ENCODE measurements at regions not wholly inside any gene's neighbourhood (a gene's known extent, or its start where the extent isn't known, plus 50 kb on each side); places are given as distances from the start of the nearest gene placed in this dataset.

GRCh38 chr7:115271332-115272235 lies 349.7 kb downstream of the MDFIC start:
- DNase-seq, result no peak
- intact Hi-C loops (cut with micrococcal nuclease; ENCODE audit: unreplicated experiment), result no loop called here
- TF ChIP-seq, protein P1, sequence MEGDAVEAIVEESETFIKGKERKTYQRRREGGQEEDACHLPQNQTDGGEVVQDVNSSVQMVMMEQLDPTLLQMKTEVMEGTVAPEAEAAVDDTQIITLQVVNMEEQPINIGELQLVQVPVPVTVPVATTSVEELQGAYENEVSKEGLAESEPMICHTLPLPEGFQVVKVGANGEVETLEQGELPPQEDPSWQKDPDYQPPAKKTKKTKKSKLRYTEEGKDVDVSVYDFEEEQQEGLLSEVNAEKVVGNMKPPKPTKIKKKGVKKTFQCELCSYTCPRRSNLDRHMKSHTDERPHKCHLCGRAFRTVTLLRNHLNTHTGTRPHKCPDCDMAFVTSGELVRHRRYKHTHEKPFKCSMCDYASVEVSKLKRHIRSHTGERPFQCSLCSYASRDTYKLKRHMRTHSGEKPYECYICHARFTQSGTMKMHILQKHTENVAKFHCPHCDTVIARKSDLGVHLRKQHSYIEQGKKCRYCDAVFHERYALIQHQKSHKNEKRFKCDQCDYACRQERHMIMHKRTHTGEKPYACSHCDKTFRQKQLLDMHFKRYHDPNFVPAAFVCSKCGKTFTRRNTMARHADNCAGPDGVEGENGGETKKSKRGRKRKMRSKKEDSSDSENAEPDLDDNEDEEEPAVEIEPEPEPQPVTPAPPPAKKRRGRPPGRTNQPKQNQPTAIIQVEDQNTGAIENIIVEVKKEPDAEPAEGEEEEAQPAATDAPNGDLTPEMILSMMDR (conservative IDR thresholded peaks at IDR 0.05), result no peak
- TF ChIP-seq EZH2 (IDR thresholded peaks at IDR 0.05; ENCODE audit: low read depth), result no peak
- H3K27ac ChIP-seq, result no peak overlapping the region
- H3K4me2 ChIP-seq, result no peak overlapping the region
- H3K4me1 ChIP-seq (replicated peaks; ENCODE audit: insufficient read depth), result no peaks in the 10 kb centered on the region
- no peak overlapping the region for H3K4me3 ChIP-seq
- BruUV-seq (replicated peaks), result no TSS peak
- H3K9me3 ChIP-seq (ENCODE audit: insufficient read depth, low read depth), result no peaks in the 10 kb centered on the region
- H2AFZ ChIP-seq, result no peak overlapping the region
- no peaks in the 10 kb centered on the region for H3K27me3 ChIP-seq (ENCODE audit: insufficient read depth, low read depth)
- H4K20me1 ChIP-seq (ENCODE audit: insufficient read depth), result no peaks in the 10 kb centered on the region; the same call in 1 of the 2 replicates
- no peaks in the 10 kb centered on the region for H3F3A ChIP-seq (ENCODE audit: insufficient read depth, low read depth)
- no peaks in the 10 kb centered on the region for H3K36me3 ChIP-seq (ENCODE audit: low read depth)
- ChIA-PET CTCF (no interaction called here), POLR2A (ENCODE audit: unreplicated experiment) (no interaction called here)
- no peaks in the 10 kb centered on the region; the same call in 1 of the 2 replicates for H3K9me2 ChIP-seq (ENCODE audit: insufficient read depth)
- H3K79me2 ChIP-seq (ENCODE audit: low read depth), result no peaks in the 10 kb centered on the region

GRCh38 chr7:115269486-115269885 lies 347.6 kb downstream of the MDFIC start:
- BruUV-seq (replicated peaks), result no TSS peak
- Histone ChIP-seq H3K4me1 (replicated peaks; ENCODE audit: insufficient read depth) (no peaks in the 10 kb centered on the region), H3K9me3 (ENCODE audit: insufficient read depth, low read depth) (0 out of 2 replicates have a peak, but pooled peaks cover 2% of the 10 kb centered on the region), H3K4me3 (no peak overlapping the region), H3K4me2 (no peak overlapping the region), H2AFZ (no peak overlapping the region), H3K27me3 (ENCODE audit: insufficient read depth, low read depth) (no peaks in the 10 kb centered on the region), H3K27ac (no peak overlapping the region), H3K9me2 (ENCODE audit: insufficient read depth) (no peaks in the 10 kb centered on the region; the same call in 1 of the 2 replicates), H3F3A (ENCODE audit: insufficient read depth, low read depth) (no peaks in the 10 kb centered on the region), H3K79me2 (ENCODE audit: low read depth) (no peaks in the 10 kb centered on the region), H4K20me1 (ENCODE audit: insufficient read depth) (no peaks in the 10 kb centered on the region; the same call in 1 of the 2 replicates), H3K36me3 (ENCODE audit: low read depth) (no peaks in the 10 kb centered on the region)
- ChIA-PET POLR2A (ENCODE audit: unreplicated experiment) (interaction anchor here (0.6 kb wide), 1 partner anchor 12 kb away, joined by 6 read pairs; no protein-coding TSS in a partner anchor), CTCF (no interaction called here)
- TF ChIP-seq, protein P1 (conservative IDR thresholded peaks at IDR 0.05), result no peak
- DNase-seq, result no peak
- intact Hi-C loops (cut with micrococcal nuclease; ENCODE audit: unreplicated experiment), result no loop called here

GRCh38 chr7:115267503-115267902 lies 345.6 kb downstream of the MDFIC start:
- DNase-seq, result no peak
- ChIA-PET POLR2A (ENCODE audit: unreplicated experiment) (no interaction called here), CTCF (no interaction called here)
- Histone ChIP-seq H3K4me2 (no peak overlapping the region), H3K79me2 (ENCODE audit: low read depth) (no peaks in the 10 kb centered on the region), H3K27me3 (ENCODE audit: insufficient read depth, low read depth) (no peaks in the 10 kb centered on the region), H3F3A (ENCODE audit: insufficient read depth, low read depth) (no peaks in the 10 kb centered on the region), H3K36me3 (ENCODE audit: low read depth) (no peaks in the 10 kb centered on the region), H3K4me1 (replicated peaks; ENCODE audit: insufficient read depth) (no peaks in the 10 kb centered on the region), H4K20me1 (ENCODE audit: insufficient read depth) (no peaks in the 10 kb centered on the region; the same call in 1 of the 2 replicates), H3K9me2 (ENCODE audit: insufficient read depth) (no peaks in the 10 kb centered on the region; the same call in 1 of the 2 replicates), H3K9me3 (ENCODE audit: insufficient read depth, low read depth) (0 out of 2 replicates have a peak, but pooled peaks cover 2% of the 10 kb centered on the region), H3K27ac (no peak overlapping the region), H2AFZ (no peak overlapping the region), H3K4me3 (no peak overlapping the region)
- TF ChIP-seq, protein P1 (conservative IDR thresholded peaks at IDR 0.05), result no peak
- TF ChIP-seq EZH2 (IDR thresholded peaks at IDR 0.05; ENCODE audit: low read depth), result no peak
- intact Hi-C loops (cut with micrococcal nuclease; ENCODE audit: unreplicated experiment), result no loop called here
- no TSS peak for BruUV-seq (replicated peaks)

All from PC-9 (cell line).